ENCODE measurements at regions not wholly inside any gene's neighbourhood (a gene's known extent, or its start where the extent isn't known, plus 50 kb on each side); places are given as distances from the start of the nearest gene placed in this dataset.

- Mint-ChIP-seq H3K4me3 (no peak overlapping the region), H3K9me3 (no peaks in the 10 kb centered on the region), H3K4me1 (no peaks in the 10 kb centered on the region), H3K27ac (no peak overlapping the region), H3K36me3 (ENCODE audit: low read depth) (no peaks in the 10 kb centered on the region), H3K27me3 (no peaks in the 10 kb centered on the region)
- intact Hi-C loops (cut with micrococcal nuclease) = no loop called here
- no peak for DNase-seq
- TF ChIP-seq CTCF (IDR thresholded peaks at IDR 0.05) = no peak
- CTCF ChIA-PET = no interaction called here
- ATAC-seq (ENCODE audit: low read depth) = no peak
- POLR2A ChIA-PET = no interaction called here
Measured at GRCh38 chr11:92311616-92312449, 87.2 kb downstream of the FAT3 start.

DNA sequence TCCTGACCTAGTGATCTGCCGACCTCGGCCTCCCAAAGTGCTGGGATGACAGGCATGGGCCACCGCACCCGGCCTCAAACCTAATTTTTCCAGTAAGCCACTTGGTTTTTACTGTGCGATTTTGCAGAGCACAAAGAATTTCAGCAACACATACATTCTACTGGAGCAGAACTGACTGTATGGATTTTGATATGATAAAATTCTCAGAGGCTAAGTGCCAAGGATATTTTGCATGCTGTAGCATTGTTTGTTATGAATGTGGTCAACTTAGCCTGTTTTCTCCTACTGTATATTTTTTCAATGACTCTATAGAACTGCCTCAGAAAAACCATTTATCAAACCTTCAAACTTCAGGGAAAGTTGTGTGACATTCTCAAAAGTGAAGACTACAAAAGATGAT, 89.2 kb downstream of the FAT3 start:
- no peaks in the 10 kb centered on the region for H3K27me3 Mint-ChIP-seq
- no peaks in the 10 kb centered on the region for H3K36me3 Mint-ChIP-seq (ENCODE audit: low read depth)
- DNase-seq = no peak
- no peaks in the 10 kb centered on the region for H3K4me1 Mint-ChIP-seq
- CTCF ChIA-PET = no interaction called here
- ATAC-seq (ENCODE audit: low read depth) = no peak
- H3K4me3 Mint-ChIP-seq = no peak overlapping the region
- POLR2A ChIA-PET = no interaction called here
- TF ChIP-seq CTCF (IDR thresholded peaks at IDR 0.05) = no peak
- intact Hi-C loops (cut with micrococcal nuclease) = no loop called here
- H3K27ac Mint-ChIP-seq = no peak overlapping the region
- no peaks in the 10 kb centered on the region for H3K9me3 Mint-ChIP-seq

GRCh38 chr11:92314499-92314898, 89.9 kb downstream of the FAT3 start:
- DNase-seq (no peak), ATAC-seq (ENCODE audit: low read depth) (no peak)
- Mint-ChIP-seq H3K9me3 (no peaks in the 10 kb centered on the region), H3K4me3 (no peak overlapping the region), H3K36me3 (ENCODE audit: low read depth) (no peaks in the 10 kb centered on the region), H3K4me1 (no peaks in the 10 kb centered on the region), H3K27me3 (no peaks in the 10 kb centered on the region), H3K27ac (no peak overlapping the region)
- intact Hi-C loops (cut with micrococcal nuclease) = no loop called here
- ChIA-PET POLR2A (no interaction called here), CTCF (no interaction called here)
- TF ChIP-seq CTCF (IDR thresholded peaks at IDR 0.05) = no peak

DNA sequence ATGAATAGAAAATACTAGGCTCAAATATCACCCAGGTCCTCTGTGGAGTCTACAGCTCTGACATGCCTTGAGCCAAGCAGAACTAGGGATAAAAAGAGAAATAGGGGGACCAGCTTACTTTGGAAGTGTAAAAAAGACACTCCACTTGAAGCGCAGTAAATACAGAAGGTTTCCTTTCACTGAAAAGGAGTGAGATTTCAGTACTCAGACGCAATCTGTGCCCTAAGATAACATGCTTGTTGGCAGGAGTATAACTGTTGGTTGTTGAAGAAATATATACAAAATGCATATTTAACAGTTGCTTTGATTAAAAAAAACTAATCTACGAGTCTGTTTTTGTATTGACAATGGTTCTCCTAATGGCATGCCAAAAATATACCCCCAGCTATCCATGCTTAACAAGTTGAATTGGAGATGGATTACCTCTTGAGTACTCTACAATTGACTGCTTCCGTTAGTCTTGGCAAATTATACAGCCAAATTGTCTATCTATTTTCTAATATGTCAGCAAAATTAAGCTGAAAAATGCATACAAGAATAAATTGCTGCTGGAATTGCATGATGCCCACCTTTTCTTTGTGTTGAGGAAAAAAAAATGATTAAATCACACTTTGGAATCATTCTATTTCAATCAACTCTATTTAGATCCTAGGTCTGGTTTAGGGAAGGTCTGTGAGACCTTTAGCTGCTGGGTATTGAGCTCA, 91.6 kb downstream of the FAT3 start:
- intact Hi-C loops (cut with micrococcal nuclease) = no loop called here

More for the DNA sequence above, 91.6 kb downstream of the FAT3 start:
- ATAC-seq (ENCODE audit: low read depth) (no peak), DNase-seq (no peak)
- ChIA-PET POLR2A (no interaction called here), CTCF (no interaction called here)
- H3K27ac Mint-ChIP-seq = no peak overlapping the region
- no peak overlapping the region for H3K4me3 Mint-ChIP-seq
- no peak for TF ChIP-seq CTCF (IDR thresholded peaks at IDR 0.05)
- no peaks in the 10 kb centered on the region for H3K36me3 Mint-ChIP-seq (ENCODE audit: low read depth)
- H3K4me1 Mint-ChIP-seq = no peaks in the 10 kb centered on the region
- no peaks in the 10 kb centered on the region for H3K27me3 Mint-ChIP-seq
- H3K9me3 Mint-ChIP-seq = no peaks in the 10 kb centered on the region

Data from activated B cell treated with CpG ODN at 0.5 μM for 24 hours (primary cell).